SK-N-MC (cell line): ENCODE measurements at regions not wholly inside any gene's neighbourhood (a gene's known extent, or its start where the extent isn't known, plus 50 kb on each side); places are given as distances from the start of the nearest gene placed in this dataset.

Source experiments
- EZH2 ChIP-seq: fragments of 200-600 bp; sonication (generic); IDR thresholded peaks from one replicate; pipeline ENCODE4 v1.6.1; 2017; ENCODE audit warnings: antibody characterized with exemption
- FOXP2 ChIP-seq: optimal IDR thresholded peaks from 2 replicates; pipeline ENCODE3; 2011; ENCODE audit warnings: mild to moderate bottlenecking, moderate library complexity; ENCODE audit not compliant: insufficient read depth; ENCODE audit errors: extremely low read length, control extremely low read depth
- POLR2AphosphoS5 ChIP-seq: IDR thresholded peaks from 2 replicates; pipeline ENCODE4 v1.6.1; 2012; ENCODE audit warnings: mild to moderate bottlenecking, low read depth, low read length, borderline replicate concordance

GRCh38 chr5:124842725-124843595, 96.5 kb upstream of the ZNF608 start:
- TF ChIP-seq EZH2 (no peak), POLR2AphosphoS5 (no peak), FOXP2 (no peak)
